ENCODE measurements at regions not wholly inside any gene's neighbourhood (a gene's known extent, or its start where the extent isn't known, plus 50 kb on each side); places are given as distances from the start of the nearest gene placed in this dataset.

- H3K79me2 ChIP-seq: peaks cover 11% of the 10 kb centered on the region
- H3K27ac ChIP-seq: no peak overlapping the region
These were observed 66.9 kb upstream of the DOCK9 start for GRCh38 chr13:99044764-99045163.

DNA sequence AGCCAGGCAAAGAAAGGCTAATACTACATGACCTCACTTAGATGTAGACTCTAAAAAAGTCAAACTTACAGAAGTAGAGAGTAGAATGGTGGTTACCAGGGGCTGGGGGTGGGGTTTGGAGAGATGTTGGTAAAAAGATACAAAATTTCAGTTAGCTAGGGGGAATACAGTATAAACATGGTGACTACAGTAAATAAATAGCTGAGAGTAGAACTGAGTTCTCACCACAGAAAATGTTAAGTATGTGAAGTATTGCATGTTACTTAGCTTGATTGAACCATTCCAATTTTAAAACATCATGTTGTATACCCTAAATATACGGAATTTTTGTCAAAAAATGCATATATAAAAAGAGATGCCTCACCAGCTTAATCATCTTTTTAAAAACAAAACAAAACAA, 67.5 kb upstream of the DOCK9 start:
- Histone ChIP-seq H3K9me3 (ENCODE audit: control insufficient read depth, low read length) (no peaks in the 10 kb centered on the region), H3K27ac (no peak overlapping the region), H3K4me2 (ENCODE audit: low read length) (no peak overlapping the region), H3K79me2 (peaks cover 11% of the 10 kb centered on the region), H3K4me3 (ENCODE audit: low read depth, low read length) (no peak overlapping the region), H3K9ac (no peak overlapping the region), H2AFZ (no peak overlapping the region), H3K36me3 (ENCODE audit: control insufficient read depth, insufficient read depth, low read length) (no peaks in the 10 kb centered on the region), H3K27me3 (ENCODE audit: control insufficient read depth, insufficient read depth, low read length) (no peaks in the 10 kb centered on the region), H3K4me1 (no peaks in the 10 kb centered on the region)
- TF ChIP-seq, protein P1, sequence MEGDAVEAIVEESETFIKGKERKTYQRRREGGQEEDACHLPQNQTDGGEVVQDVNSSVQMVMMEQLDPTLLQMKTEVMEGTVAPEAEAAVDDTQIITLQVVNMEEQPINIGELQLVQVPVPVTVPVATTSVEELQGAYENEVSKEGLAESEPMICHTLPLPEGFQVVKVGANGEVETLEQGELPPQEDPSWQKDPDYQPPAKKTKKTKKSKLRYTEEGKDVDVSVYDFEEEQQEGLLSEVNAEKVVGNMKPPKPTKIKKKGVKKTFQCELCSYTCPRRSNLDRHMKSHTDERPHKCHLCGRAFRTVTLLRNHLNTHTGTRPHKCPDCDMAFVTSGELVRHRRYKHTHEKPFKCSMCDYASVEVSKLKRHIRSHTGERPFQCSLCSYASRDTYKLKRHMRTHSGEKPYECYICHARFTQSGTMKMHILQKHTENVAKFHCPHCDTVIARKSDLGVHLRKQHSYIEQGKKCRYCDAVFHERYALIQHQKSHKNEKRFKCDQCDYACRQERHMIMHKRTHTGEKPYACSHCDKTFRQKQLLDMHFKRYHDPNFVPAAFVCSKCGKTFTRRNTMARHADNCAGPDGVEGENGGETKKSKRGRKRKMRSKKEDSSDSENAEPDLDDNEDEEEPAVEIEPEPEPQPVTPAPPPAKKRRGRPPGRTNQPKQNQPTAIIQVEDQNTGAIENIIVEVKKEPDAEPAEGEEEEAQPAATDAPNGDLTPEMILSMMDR (IDR thresholded peaks at IDR 0.05): no peak

More at GRCh38 chr13:99044764-99045163, 66.9 kb upstream of the DOCK9 start:
- no peak overlapping the region for H3K4me2 ChIP-seq (ENCODE audit: low read length)
- H3K9ac ChIP-seq: no peak overlapping the region
- TF ChIP-seq, protein P1 (IDR thresholded peaks at IDR 0.05): no peak
- no peak overlapping the region for H3K4me3 ChIP-seq (ENCODE audit: low read depth, low read length)
- no peak overlapping the region for H2AFZ ChIP-seq
- no peaks in the 10 kb centered on the region for H3K4me1 ChIP-seq
- no peaks in the 10 kb centered on the region for H3K27me3 ChIP-seq (ENCODE audit: control insufficient read depth, insufficient read depth, low read length)
- H3K36me3 ChIP-seq (ENCODE audit: control insufficient read depth, insufficient read depth, low read length): no peaks in the 10 kb centered on the region
- no peaks in the 10 kb centered on the region for H3K9me3 ChIP-seq (ENCODE audit: control insufficient read depth, low read length)

GRCh38 chr13:99046851-99047250, 69.0 kb upstream of the DOCK9 start:
- H3K4me1 ChIP-seq: no peaks in the 10 kb centered on the region

DNA sequence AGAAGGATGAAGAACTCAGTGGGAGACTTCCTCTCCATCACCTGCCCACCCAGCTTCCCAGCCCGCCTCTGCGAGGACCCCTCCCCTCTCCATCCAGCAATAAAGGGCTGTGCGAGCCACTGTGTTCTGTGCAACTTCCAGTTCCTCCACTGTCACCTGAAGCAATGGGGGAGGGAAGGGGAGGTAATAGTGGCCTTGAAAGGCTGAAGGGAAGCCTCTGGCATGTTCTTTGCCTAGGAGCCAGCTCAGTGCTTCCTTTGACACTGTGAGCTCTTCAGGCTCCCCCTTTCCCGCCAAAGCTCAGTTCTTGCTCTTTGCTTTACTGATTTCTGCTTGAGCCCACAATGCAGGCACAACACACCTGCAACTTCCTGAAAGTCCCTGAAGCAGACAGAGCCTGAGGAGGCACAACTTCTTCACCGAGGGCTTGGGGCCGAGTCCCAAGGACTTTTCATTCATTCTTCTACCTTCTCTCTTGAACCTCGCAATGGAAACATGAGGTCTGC, 73.2 kb upstream of the DOCK9 start:
- Histone ChIP-seq H3K27ac (no peak overlapping the region), H3K9ac (no peak overlapping the region), H3K4me3 (ENCODE audit: low read depth, low read length) (no peak overlapping the region), H3K27me3 (ENCODE audit: control insufficient read depth, insufficient read depth, low read length) (no peaks in the 10 kb centered on the region), H2AFZ (no peak overlapping the region), H3K79me2 (peaks cover 3% of the 10 kb centered on the region), H3K4me1 (peaks cover 5% of the 10 kb centered on the region), H3K9me3 (ENCODE audit: control insufficient read depth, low read length) (no peaks in the 10 kb centered on the region), H3K4me2 (ENCODE audit: low read length) (no peak overlapping the region), H3K36me3 (ENCODE audit: control insufficient read depth, insufficient read depth, low read length) (no peaks in the 10 kb centered on the region)
- TF ChIP-seq, protein P1 (IDR thresholded peaks at IDR 0.05): no peak

More at GRCh38 chr13:99046851-99047250, 69.0 kb upstream of the DOCK9 start:
- Histone ChIP-seq H3K4me2 (ENCODE audit: low read length) (no peak overlapping the region), H3K4me3 (ENCODE audit: low read depth, low read length) (no peak overlapping the region), H3K9ac (no peak overlapping the region), H3K79me2 (peaks cover 12% of the 10 kb centered on the region), H2AFZ (no peak overlapping the region), H3K27me3 (ENCODE audit: control insufficient read depth, insufficient read depth, low read length) (no peaks in the 10 kb centered on the region), H3K9me3 (ENCODE audit: control insufficient read depth, low read length) (no peaks in the 10 kb centered on the region), H3K27ac (no peak overlapping the region), H3K36me3 (ENCODE audit: control insufficient read depth, insufficient read depth, low read length) (no peaks in the 10 kb centered on the region)
- TF ChIP-seq, protein P1 (IDR thresholded peaks at IDR 0.05): no peak

DNA sequence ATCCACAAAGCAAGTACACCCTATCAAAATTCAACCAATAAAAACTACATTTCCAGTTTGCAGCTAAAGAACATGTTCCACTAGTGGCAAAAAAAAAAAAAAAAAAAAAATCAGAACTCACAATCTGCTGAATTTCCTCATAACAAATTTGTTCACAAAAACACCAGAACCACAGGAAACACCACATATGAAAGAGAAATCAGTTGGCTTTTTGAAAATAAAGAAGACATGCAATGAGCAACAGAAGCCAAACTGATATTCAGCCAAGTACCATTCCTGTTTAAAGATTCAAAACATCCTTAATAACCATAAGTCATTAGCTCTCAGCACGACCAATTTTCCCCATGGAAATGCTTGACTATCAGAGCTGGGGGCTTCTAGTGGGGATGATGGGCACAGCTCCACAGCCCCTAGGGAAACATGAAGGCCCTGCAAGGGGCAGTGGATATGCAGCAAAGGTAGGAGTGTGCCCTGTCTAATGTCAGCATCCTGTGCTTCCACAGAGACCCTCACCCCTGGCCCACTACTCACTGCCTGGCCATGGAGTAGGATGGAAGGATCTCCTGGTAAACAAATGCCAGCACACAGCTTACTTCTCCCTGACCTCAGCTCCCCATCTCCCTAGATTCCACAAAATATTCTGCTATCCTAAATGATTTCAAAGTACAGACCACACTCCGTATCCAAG, 74.0 kb upstream of the DOCK9 start:
- Histone ChIP-seq H3K27me3 (ENCODE audit: control insufficient read depth, insufficient read depth, low read length) (no peaks in the 10 kb centered on the region), H3K79me2 (peaks cover 3% of the 10 kb centered on the region), H3K9me3 (ENCODE audit: control insufficient read depth, low read length) (no peaks in the 10 kb centered on the region), H2AFZ (no peak overlapping the region), H3K4me1 (peaks cover 5% of the 10 kb centered on the region), H3K4me3 (ENCODE audit: low read depth, low read length) (no peak overlapping the region), H3K4me2 (ENCODE audit: low read length) (no peak overlapping the region), H3K27ac (no peak overlapping the region), H3K9ac (no peak overlapping the region), H3K36me3 (ENCODE audit: control insufficient read depth, insufficient read depth, low read length) (no peaks in the 10 kb centered on the region)
- TF ChIP-seq, protein P1 (IDR thresholded peaks at IDR 0.05): no peak

Measured in parathyroid adenoma (tissue), 2 donors.